H9 (cell line): ENCODE measurements at regions not wholly inside any gene's neighbourhood (a gene's known extent, or its start where the extent isn't known, plus 50 kb on each side); places are given as distances from the start of the nearest gene placed in this dataset.

Experiments
- DNase-seq: peaks from one replicate; pipeline ENCODE4 v3.0.0-alpha.2; 2017
- H2AFZ ChIP-seq: one replicate; pipeline ENCODE4 v1.6.1; 2013; ENCODE audit warnings: mild to moderate bottlenecking, low read length, control low read depth, moderate library complexity
- H2AK5ac ChIP-seq: 2 replicates; pipeline ENCODE4 v1.6.1; 2013; ENCODE audit warnings: low read length, control low read depth, mixed read lengths; ENCODE audit not compliant: insufficient read length
- H2BK120ac ChIP-seq: one replicate; pipeline ENCODE4 v1.6.1; 2013; ENCODE audit warnings: low read depth, mild to moderate bottlenecking, low read length, control low read depth, inconsistent platforms; ENCODE audit not compliant: poor library complexity, severe bottlenecking
- H2BK12ac ChIP-seq: 2 replicates; pipeline ENCODE4 v1.6.1; 2013; ENCODE audit warnings: low read length, control low read depth, mixed read lengths, low read depth; ENCODE audit not compliant: insufficient read length
- H2BK15ac ChIP-seq: 2 replicates; pipeline ENCODE4 v1.6.1; 2013; ENCODE audit warnings: low read depth, low read length, control low read depth
- H2BK20ac ChIP-seq: one replicate; pipeline ENCODE4 v1.6.1; 2013; ENCODE audit warnings: low read depth, mild to moderate bottlenecking, low read length, control low read depth, inconsistent platforms; ENCODE audit not compliant: poor library complexity, severe bottlenecking
- H2BK5ac ChIP-seq: 2 replicates; pipeline ENCODE4 v1.6.1; 2013; ENCODE audit warnings: low read length, control low read depth, mixed read lengths; ENCODE audit not compliant: insufficient read length
- H3K14ac ChIP-seq: 2 replicates; pipeline ENCODE4 v1.6.1; 2013; ENCODE audit warnings: low read length, control low read depth; ENCODE audit not compliant: insufficient read depth
- H3K18ac ChIP-seq: 2 replicates; pipeline ENCODE4 v1.6.1; 2013; ENCODE audit warnings: low read depth, mild to moderate bottlenecking, mixed read lengths, low read length, control low read depth; ENCODE audit not compliant: insufficient read length
- H3K23ac ChIP-seq: 2 replicates; pipeline ENCODE4 v1.6.1; 2013; ENCODE audit warnings: low read length, control low read depth, mixed read lengths, low read depth; ENCODE audit not compliant: insufficient read length
- H3K23me2 ChIP-seq: 2 replicates; pipeline ENCODE4 v1.6.1; 2013; ENCODE audit warnings: low read depth, mild to moderate bottlenecking, mixed read lengths, low read length, control low read depth; ENCODE audit not compliant: insufficient read length, poor library complexity, severe bottlenecking
- H3K27ac ChIP-seq: 2 replicates; pipeline ENCODE4 v1.5.1; 2013; ENCODE audit warnings: low read length, control low read depth, mixed read lengths, low read depth; ENCODE audit not compliant: insufficient read length
- H3K27me3 ChIP-seq: 2 replicates; pipeline ENCODE4 v1.6.1; 2013; ENCODE audit warnings: low read length, control low read depth, inconsistent platforms; ENCODE audit not compliant: insufficient read depth
- H3K4ac ChIP-seq: 2 replicates; pipeline ENCODE4 v1.6.1; 2013; ENCODE audit warnings: low read depth, mild to moderate bottlenecking, control low read depth, inconsistent platforms, low read length, moderate library complexity
- H3K4me1 ChIP-seq: 2 replicates; pipeline ENCODE4 v1.6.1; 2013; ENCODE audit warnings: low read length, control low read depth, inconsistent platforms; ENCODE audit not compliant: insufficient read depth
- H3K4me2 ChIP-seq: 2 replicates; pipeline ENCODE4 v1.6.1; 2013; ENCODE audit warnings: low read length, control low read depth, mixed read lengths; ENCODE audit not compliant: insufficient read length, insufficient read depth
- H3K56ac ChIP-seq: 2 replicates; pipeline ENCODE4 v1.6.1; 2013; ENCODE audit warnings: low read depth, mild to moderate bottlenecking, mixed read lengths, low read length, control low read depth; ENCODE audit not compliant: insufficient read length
- H3K79me1 ChIP-seq: 2 replicates; pipeline ENCODE4 v1.6.1; 2013; ENCODE audit warnings: low read depth, mild to moderate bottlenecking, moderate library complexity, low read length, control low read depth, inconsistent platforms; ENCODE audit not compliant: insufficient read depth, poor library complexity, severe bottlenecking
- H3K79me2 ChIP-seq: 2 replicates; pipeline ENCODE4 v1.6.1; 2013; ENCODE audit warnings: low read length, control low read depth, inconsistent platforms; ENCODE audit not compliant: insufficient read depth
- H3K9ac ChIP-seq: 2 replicates; pipeline ENCODE4 v1.6.1; 2013; ENCODE audit warnings: low read length, control low read depth, mixed read lengths; ENCODE audit not compliant: insufficient read length; ENCODE audit errors: extremely low read depth
- H3K9me3 ChIP-seq: one replicate; pipeline ENCODE4 v1.6.1; 2013; ENCODE audit warnings: low read depth, low read length, inconsistent platforms; ENCODE audit not compliant: control insufficient read depth
- H3T11ph ChIP-seq: one replicate; pipeline ENCODE4 v1.6.1; 2013; ENCODE audit warnings: mild to moderate bottlenecking, low read length, control low read depth, inconsistent platforms
- H4K20me1 ChIP-seq: one replicate; pipeline ENCODE4 v1.6.1; 2013; ENCODE audit not compliant: control insufficient read depth, insufficient read length, insufficient read depth
- H4K5ac ChIP-seq: 2 replicates; pipeline ENCODE4 v1.6.1; 2013; ENCODE audit warnings: low read depth, mild to moderate bottlenecking, mixed read lengths, low read length, control low read depth; ENCODE audit not compliant: insufficient read length
- H4K8ac ChIP-seq: replicated peaks from 2 replicates; pipeline ENCODE4 v1.6.1; 2013; ENCODE audit warnings: low read length, control low read depth, mixed read lengths, low read depth; ENCODE audit not compliant: insufficient read length
- H4K91ac ChIP-seq: 2 replicates; pipeline ENCODE4 v1.6.1; 2013; ENCODE audit warnings: low read depth, mild to moderate bottlenecking, moderate library complexity, mixed read lengths, low read length, control low read depth; ENCODE audit not compliant: insufficient read length
- H3K27ac Mint-ChIP-seq, 3 experiments: 2 replicates in 2 of 3; 3 replicates in 1 of 3; pipeline ENCODE4 v1.8.0; 2020 to 2021; ENCODE audit warnings: mixed read lengths in 3 of 3, mild to moderate bottlenecking in 1 of 3, moderate library complexity in 1 of 3
- H3K27me3 Mint-ChIP-seq: 2 replicates; pipeline ENCODE4 v1.8.0; 2021; ENCODE audit warnings: low read depth, mild to moderate bottlenecking, moderate library complexity, mixed read lengths
- H3K36me3 Mint-ChIP-seq, 3 experiments: 2 replicates in 2 of 3; 3 replicates in 1 of 3; pipeline ENCODE4 v1.8.0; 2020 to 2021; ENCODE audit warnings: low read depth in 3 of 3, mixed read lengths in 3 of 3; ENCODE audit not compliant: insufficient read depth in 1 of 3
- H3K4me1 Mint-ChIP-seq, 2 experiments: 2 replicates each; pipeline ENCODE4 v1.8.0; 2020; ENCODE audit warnings: mixed read lengths in 2 of 2
- H3K4me3 Mint-ChIP-seq, 2 experiments: 2 replicates in 1 of 2; 3 replicates in 1 of 2; pipeline ENCODE4 v1.8.0; 2020 to 2021; ENCODE audit warnings: mild to moderate bottlenecking in 2 of 2, mixed read lengths in 2 of 2, moderate library complexity in 1 of 2
- H3K9me3 Mint-ChIP-seq, 2 experiments: 2 replicates in 1 of 2; 3 replicates in 1 of 2; pipeline ENCODE4 v1.8.0; 2020; ENCODE audit warnings: mild to moderate bottlenecking in 2 of 2, mixed read lengths in 2 of 2, moderate library complexity in 1 of 2
- WGBS: extraction: QIAGEN DNeasy Blood & Tissue Kit; methylation state at CpG from one replicate; pipeline ENCODE4 v1.1.7; 2013; ENCODE audit warnings: missing lambda C conversion rate, low lambda C conversion rate, mixed read lengths; ENCODE audit not compliant: insufficient read length; ENCODE audit errors: extremely low coverage; 5-methylcytosine and 5-hydroxymethylcytosine counted together
- TF ChIP-seq, protein P1 (sequence below): fragments of 200-600 bp; sonication (generic); conservative IDR thresholded peaks from 3 replicates; pipeline ENCODE4 v1.8.0; 2021; ENCODE audit warnings: antibody characterized with exemption, mild to moderate bottlenecking

- Histone ChIP-seq H3K79me1 (no peaks in the 10 kb centered on the region), H3K18ac (no peak overlapping the region), H4K5ac (no peak overlapping the region), H3K23me2 (no peaks in the 10 kb centered on the region), H3K27ac (no peak overlapping the region), H3K23ac (no peak overlapping the region), H2BK120ac (no peak overlapping the region), H3K79me2 (no peaks in the 10 kb centered on the region), H2BK5ac (no peak overlapping the region), H2AK5ac (no peak overlapping the region), H4K20me1 (no peaks in the 10 kb centered on the region), H2BK12ac (no peak overlapping the region), H2BK15ac (no peak overlapping the region; the same call in 1 of the 2 replicates), H2AFZ (no peak overlapping the region), H3K9me3 (no peaks in the 10 kb centered on the region), H2BK20ac (no peak overlapping the region), H3K14ac (no peak overlapping the region), H3T11ph (no peak overlapping the region), H3K4ac (no peak overlapping the region), H4K8ac (no peak overlapping the region), H3K56ac (no peak overlapping the region), H3K9ac (no peak overlapping the region), H3K4me1 (no peaks in the 10 kb centered on the region), H3K4me2 (no peak overlapping the region), H3K27me3 (no peaks in the 10 kb centered on the region), H4K91ac (no peak overlapping the region)
- Mint-ChIP-seq H3K4me3 (no peak overlapping the region), H3K27me3 (no peaks in the 10 kb centered on the region), H3K36me3 (no peaks in the 10 kb centered on the region), H3K27ac (no peak overlapping the region), H3K4me1 (peaks cover under 1 to 4% of the 10 kb centered on the region in 2 experiments; a peak in 2 of 4 replicates), H3K9me3 (no peaks in the 10 kb centered on the region)
- no CpG with 5 or more reads among the region's 2 CpGs for WGBS
- TF ChIP-seq, protein P1, sequence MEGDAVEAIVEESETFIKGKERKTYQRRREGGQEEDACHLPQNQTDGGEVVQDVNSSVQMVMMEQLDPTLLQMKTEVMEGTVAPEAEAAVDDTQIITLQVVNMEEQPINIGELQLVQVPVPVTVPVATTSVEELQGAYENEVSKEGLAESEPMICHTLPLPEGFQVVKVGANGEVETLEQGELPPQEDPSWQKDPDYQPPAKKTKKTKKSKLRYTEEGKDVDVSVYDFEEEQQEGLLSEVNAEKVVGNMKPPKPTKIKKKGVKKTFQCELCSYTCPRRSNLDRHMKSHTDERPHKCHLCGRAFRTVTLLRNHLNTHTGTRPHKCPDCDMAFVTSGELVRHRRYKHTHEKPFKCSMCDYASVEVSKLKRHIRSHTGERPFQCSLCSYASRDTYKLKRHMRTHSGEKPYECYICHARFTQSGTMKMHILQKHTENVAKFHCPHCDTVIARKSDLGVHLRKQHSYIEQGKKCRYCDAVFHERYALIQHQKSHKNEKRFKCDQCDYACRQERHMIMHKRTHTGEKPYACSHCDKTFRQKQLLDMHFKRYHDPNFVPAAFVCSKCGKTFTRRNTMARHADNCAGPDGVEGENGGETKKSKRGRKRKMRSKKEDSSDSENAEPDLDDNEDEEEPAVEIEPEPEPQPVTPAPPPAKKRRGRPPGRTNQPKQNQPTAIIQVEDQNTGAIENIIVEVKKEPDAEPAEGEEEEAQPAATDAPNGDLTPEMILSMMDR: no peak
- no peak for DNase-seq
These were observed 951.6 kb downstream of the TUSC7 start for GRCh38 chr3:117660941-117661817.
